Astrocyte of the cerebellum (primary cell): ENCODE measurements at regions not wholly inside any gene's neighbourhood (a gene's known extent, or its start where the extent isn't known, plus 50 kb on each side); places are given as distances from the start of the nearest gene placed in this dataset.

Experiments used
- DNase-seq: peaks from one replicate; pipeline ENCODE4 v3.0.0-alpha.2; 2011; ENCODE audit warnings: low read depth
- H3K4me3 ChIP-seq: 2 replicates; pipeline ENCODE4 v1.5.1; 2011; ENCODE audit warnings: mild to moderate bottlenecking, low read depth, low read length, moderate library complexity
- in situ Hi-C: cut with HindIII; loops from 2 replicates; pipeline ENCODE4 v1.10.0; 2017; ENCODE audit warnings: low sequenced_read_pairs
- TF ChIP-seq, protein P1 (sequence below): IDR thresholded peaks from 2 replicates; pipeline ENCODE4 v1.5.1; 2012; ENCODE audit warnings: low read length, low read depth, moderate library complexity, mild to moderate bottlenecking; ENCODE audit errors: missing control alignments

DNA sequence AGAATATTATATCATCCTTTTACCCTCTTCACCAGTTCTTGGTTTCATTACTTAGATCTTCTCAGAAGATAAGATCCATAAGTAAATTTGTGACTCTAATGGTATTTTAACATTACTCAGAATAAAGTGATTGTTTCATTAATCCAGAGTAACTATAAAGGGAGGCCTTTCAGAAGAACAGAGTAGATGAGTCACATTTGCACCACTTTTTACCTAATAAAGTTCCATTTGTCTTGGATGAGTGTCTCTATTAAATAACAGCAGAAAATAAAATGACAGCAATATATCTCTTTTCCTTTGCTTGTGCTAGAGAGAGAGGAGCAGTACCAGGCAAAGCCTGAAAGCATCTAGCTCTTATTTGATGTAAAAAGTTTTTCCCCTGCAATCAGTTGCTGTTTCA, 926.5 kb upstream of the CNTNAP5 start:
- in situ Hi-C loops = no loop called here

GRCh38 chr2:123101434-123101833, 923.7 kb upstream of the CNTNAP5 start:
- in situ Hi-C loops = no loop called here
- TF ChIP-seq, protein P1, sequence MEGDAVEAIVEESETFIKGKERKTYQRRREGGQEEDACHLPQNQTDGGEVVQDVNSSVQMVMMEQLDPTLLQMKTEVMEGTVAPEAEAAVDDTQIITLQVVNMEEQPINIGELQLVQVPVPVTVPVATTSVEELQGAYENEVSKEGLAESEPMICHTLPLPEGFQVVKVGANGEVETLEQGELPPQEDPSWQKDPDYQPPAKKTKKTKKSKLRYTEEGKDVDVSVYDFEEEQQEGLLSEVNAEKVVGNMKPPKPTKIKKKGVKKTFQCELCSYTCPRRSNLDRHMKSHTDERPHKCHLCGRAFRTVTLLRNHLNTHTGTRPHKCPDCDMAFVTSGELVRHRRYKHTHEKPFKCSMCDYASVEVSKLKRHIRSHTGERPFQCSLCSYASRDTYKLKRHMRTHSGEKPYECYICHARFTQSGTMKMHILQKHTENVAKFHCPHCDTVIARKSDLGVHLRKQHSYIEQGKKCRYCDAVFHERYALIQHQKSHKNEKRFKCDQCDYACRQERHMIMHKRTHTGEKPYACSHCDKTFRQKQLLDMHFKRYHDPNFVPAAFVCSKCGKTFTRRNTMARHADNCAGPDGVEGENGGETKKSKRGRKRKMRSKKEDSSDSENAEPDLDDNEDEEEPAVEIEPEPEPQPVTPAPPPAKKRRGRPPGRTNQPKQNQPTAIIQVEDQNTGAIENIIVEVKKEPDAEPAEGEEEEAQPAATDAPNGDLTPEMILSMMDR = no peak
- no peak for DNase-seq
- no peak overlapping the region for H3K4me3 ChIP-seq

More for the DNA sequence above, 926.5 kb upstream of the CNTNAP5 start:
- no peak overlapping the region for H3K4me3 ChIP-seq
- TF ChIP-seq, protein P1 = no peak
- no peak for DNase-seq

DNA sequence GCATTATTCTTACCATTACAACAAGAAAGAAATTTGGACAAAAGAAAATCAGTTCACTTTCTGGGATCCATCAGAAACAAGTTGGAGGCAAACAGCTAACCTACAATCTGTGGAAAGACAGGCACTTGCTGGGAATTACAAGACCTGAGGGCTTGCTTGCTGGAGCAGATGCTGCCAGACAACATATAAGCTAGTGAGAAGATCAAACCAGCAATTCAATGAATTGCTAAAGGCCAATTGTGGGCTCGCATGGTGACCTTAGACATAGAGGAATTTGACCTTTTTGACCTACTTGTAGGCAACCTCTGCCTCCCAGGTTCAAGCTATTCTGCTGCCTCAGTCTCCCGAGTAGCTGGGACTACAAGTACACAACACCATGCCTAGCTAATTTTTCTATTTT, 921.2 kb upstream of the CNTNAP5 start:
- H3K4me3 ChIP-seq = no peak overlapping the region
- TF ChIP-seq, protein P1 = no peak
- DNase-seq = no peak
- in situ Hi-C loops = no loop called here

GRCh38 chr2:123116595-123116994, 908.5 kb upstream of the CNTNAP5 start:
- no peak overlapping the region for H3K4me3 ChIP-seq
- no peak for DNase-seq
- in situ Hi-C loops = no loop called here
- TF ChIP-seq, protein P1 = no peak

- in situ Hi-C loops = no loop called here
- TF ChIP-seq, protein P1 = no peak
- no peak overlapping the region for H3K4me3 ChIP-seq
- DNase-seq = no peak
Observed at GRCh38 chr2:123127236-123127635, 897.9 kb upstream of the CNTNAP5 start.

GRCh38 chr2:123128951-123129350, 896.1 kb upstream of the CNTNAP5 start:
- in situ Hi-C loops = no loop called here
- TF ChIP-seq, protein P1 = no peak
- DNase-seq = no peak
- H3K4me3 ChIP-seq = no peak overlapping the region

- DNase-seq = no peak
- TF ChIP-seq, protein P1 = no peak
- H3K4me3 ChIP-seq = no peak overlapping the region
- in situ Hi-C loops = no loop called here
Observed at GRCh38 chr2:123136419-123136818, 888.7 kb upstream of the CNTNAP5 start.
